GM18498 (cell line): ENCODE measurements at regions not wholly inside any gene's neighbourhood (a gene's known extent, or its start where the extent isn't known, plus 50 kb on each side); places are given as distances from the start of the nearest gene placed in this dataset.
"Not testable (repeated sequence)": the region's sequence is repeated elsewhere in the genome, so short reads cannot be mapped to it uniquely, and the experiment has no call there.

Source experiments
- ATAC-seq: cut with Tn5 transposase; IDR thresholded peaks from one replicate; pipeline ENCODE4 v1.9.1; 2021; ENCODE audit warnings: mild to moderate bottlenecking, moderate library complexity; ENCODE audit not compliant: unreplicated experiment

DNA sequence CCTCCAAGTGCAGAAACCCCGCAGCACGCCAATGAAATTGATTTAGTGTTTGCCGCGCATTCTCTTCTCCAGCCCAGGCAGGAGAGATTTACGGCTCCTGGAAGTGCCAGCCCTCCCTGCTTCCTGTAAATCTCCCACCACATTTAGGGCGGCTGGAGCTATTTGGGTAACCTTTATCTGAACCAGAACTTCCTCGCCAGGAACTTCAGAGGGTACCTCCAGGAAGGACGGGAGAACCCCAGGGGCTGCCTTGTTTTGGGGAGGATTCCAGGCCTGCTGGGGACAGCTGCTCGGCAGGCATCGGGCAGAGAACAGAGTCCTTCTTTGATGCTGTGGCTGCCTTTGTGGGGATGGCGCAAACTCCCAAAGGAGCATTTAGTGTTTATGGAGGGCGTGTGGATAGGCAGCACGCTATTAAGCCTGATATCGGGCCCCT, 122.0 kb upstream of the MYCN start:
- ATAC-seq, result no peak

DNA sequence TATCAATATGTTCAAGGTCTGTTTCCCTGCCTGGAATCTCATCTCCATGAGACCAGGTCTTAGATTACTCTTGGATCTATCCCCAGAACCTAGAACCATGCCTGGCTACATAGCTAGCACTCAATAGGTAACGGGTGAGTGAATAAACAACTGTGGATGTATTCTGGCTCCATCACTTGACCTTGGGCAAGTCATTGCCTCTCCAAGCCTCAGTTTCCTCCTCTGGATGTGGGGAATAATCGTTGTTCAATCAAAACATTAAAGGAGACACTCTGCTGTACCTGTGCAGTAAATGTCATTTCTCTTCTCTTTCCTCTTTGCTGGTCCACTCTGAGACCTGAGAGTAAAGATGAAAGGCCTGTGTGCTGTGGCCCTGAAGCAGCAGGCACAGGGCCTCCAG, 121.5 kb upstream of the MYCN start:
- no peak for ATAC-seq

DNA sequence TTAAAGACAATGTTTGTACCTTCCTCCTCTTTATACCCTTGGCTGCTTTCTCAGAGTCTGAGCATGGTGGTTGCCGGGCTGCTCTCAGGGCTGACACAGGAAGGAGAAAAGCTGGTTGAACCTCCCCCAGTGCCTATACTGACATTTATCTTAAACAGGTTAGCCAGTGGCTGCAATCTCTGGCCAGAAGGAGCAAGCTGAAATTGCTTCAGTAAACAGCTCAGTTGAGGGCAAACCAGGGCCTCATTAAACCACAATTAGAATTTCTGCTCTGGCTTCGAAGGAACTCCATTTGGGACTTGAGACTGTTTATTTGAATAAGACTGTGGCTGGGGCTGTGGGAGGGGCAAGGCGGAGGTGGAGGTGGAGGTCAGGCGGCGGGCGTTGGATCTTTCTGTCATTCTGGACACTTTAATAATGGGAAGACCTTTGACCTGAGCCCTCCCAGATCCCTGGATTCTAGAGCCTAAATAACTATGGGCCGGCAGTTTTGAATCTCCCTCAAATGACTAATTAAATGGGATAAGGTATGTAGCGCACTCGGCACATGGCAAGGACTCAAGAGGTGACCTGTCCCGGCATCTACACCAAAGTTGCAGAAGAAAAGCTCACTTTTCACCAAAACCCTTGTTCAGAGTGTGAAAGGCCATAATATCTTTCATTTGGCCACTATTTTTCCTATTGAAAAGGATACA, 120.6 kb upstream of the MYCN start:
- no peak for ATAC-seq

DNA sequence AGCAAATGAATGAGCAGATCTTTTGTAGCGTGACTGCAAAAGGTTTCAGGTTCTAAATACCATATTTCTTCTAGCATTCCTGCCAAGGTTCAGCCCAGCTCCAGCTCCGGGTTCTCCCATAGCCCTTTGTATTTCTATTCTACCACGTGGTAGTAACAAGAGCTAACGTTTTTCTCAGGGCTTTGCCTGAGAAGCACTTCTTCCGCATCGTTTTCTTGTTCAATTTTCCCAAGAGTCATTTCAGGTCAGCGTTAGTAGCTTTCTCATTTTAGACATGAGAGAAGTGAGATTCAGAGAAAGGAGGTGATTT, 120.1 kb upstream of the MYCN start:
- ATAC-seq, result no peak

DNA sequence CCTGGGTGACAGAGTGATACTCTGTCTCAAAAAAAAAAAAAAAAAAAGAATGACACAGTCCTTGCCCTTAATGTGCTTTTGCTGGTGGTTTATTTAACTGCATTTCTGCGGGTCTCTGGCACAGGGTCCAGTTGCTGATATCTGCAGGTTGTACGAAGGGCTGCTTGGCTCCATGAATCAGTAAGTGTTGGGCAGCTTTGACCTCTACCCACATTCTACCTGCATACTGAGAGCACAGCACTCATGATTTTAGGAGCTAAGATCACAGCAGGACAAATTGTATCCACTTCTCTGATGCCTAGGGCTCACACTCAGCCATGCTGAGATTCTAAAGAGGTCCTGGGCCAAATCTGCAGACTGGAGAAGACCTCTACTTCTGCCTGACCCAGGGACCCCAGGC, 119.4 kb upstream of the MYCN start:
- no peak for ATAC-seq

DNA sequence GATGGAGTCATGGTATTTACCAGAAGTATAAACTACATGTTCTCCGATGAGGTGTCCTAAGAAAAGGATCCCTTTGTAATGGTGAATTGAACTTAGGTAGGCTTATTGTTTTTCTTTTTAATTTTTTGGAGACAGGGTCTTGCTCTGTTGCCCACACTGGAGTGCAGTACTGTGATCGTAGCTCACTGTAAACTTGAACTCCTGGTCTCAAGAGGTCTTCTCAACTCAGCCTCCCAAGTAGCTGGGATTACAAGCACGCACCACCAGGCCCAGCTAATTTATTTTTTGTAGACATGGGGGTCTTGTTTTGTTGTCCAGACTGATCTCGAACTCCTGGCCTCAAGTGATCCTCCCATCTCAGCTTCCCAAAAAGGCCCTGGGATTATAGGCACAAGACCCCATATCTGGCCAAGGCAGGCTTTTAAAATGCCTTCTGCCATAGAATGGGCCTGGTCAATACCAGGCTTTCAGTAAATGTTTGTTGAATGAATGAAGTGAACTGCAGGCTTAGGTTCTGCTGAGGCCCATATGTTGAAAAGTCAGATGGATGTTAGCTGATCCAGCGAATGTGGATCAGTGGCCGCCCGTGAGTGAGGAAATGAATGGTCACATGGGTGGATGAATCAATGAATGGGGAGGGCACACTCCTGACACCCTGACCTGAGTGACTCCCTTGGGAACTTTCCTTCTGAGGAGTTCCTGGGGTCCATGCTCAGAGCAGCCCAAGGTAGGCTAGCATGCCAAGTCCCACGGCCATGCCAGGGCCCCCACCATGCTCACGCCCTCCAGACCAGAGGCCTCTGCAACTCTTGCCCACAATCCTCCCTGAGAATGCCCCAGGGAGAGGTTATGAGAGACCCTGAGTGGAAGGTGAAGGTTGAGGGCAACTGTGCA, 118.0 kb upstream of the MYCN start:
- ATAC-seq, result no peak

DNA sequence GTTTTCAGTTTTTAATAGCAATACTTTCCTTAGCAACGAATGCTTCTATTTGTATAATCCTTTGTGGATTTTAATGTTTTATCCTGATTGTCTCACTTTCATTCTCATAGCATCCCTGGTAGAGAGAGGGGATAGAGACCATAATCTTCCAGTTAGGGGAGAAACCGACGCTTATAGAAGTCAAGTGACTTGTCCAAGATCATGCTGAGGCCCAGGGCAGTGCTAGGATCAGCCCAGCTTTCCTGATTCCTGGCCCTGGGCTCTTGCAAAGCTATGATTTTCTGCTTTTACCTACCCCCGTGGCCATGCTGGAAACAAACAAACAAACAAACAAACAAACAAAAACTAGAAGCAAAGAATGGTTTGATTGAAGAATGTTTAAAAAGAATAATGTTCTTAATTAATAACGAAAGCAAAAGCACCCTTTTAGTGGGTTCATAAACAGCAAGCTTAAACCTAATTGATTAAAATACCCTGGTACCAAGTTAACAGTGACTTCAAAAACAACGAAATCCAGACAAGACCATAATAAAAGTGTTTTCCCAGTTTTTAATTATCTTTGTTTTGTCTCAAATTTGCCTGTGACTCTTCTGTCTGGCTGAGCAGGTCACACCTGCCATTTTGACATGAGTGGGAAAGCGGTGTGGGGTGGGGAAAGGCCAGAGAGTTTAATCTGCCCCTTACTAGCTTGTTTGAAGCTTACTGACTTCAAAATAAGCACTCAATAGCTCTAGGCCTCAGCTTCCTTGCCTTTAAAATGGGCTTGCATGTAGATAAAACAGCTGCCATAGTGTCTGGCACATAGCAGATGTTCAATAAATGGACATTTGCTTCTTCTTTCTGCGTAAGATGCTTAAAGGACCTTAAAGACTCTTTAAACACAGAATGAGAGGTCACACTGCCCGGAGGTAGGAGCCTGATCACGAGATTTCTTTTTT, 116.6 kb upstream of the MYCN start:
- ATAC-seq, result no peak

DNA sequence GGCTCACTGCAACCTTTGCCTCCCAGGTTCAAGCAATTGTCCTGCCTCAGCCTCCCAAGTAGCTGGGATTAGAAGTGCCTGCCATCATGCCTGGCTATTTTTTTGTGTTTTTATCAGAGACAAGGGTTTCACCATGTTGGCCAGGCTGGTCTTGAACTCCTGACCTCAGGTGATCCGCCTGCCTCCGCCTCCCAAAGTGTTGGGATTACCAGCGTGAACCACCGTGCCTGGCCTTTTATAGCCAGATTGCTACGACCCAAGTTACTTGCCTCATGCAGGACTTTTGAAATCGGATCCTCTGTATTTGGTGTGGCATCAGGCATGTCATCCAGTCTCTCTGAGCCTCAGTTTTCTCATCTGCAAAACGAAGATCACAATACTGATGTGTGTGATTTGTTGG, 115.9 kb upstream of the MYCN start:
- not testable (repeated sequence) for ATAC-seq

DNA sequence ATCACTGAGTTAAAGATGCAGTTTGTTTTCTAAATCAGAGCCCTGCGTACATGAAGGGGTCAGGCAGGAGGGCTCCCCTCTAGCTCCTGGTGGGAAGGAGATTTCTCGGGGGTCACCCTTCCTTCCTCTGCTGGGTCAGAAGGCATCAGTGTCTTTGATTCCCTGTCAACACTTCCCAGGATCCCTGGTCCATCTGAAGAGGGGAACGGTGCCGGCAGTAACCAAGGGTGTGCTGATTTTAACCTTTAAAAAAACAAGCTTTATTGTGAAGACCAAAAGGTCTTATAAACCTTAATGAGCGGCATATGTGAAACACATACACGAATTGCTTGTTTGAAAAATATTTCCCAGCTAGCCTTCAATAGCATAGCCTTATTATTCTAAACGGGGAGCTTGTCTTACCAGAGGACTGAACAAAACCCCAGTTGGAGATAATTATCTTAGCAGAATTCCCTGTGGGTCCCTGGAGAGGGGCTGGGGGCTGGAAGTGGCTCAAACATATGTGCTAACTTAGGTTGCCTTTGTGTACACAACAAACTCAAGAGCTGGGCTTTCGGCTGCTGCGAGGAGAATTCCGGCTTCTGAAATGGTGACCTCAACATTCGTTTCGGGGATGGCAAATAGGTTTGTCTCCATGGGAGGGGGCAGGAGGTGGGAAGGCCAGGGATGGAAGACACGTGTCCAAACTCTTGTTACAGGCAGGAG, 114.9 kb upstream of the MYCN start:
- no peak for ATAC-seq

DNA sequence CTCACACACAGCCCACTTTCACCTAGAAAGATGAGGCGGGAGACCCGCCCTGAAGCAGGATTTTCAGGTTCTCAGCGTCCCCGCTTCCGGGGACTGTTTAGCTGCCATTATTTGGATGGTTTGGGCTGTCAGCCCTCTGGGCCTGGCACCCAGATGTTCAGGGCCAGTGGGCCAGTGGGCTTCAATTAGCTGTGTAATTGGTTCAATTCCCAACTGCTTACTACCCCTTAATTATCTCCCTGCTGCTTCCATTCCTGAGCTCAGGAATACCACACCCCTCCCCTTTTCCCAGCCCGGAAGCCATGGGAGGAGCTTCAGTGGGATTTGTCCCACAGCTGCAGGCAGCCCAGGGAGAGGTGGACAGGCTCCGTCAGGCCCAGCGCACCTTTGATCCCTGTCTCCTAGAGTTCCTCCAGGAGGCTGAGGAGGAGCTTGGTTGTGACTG, 114.1 kb upstream of the MYCN start:
- no peak for ATAC-seq

DNA sequence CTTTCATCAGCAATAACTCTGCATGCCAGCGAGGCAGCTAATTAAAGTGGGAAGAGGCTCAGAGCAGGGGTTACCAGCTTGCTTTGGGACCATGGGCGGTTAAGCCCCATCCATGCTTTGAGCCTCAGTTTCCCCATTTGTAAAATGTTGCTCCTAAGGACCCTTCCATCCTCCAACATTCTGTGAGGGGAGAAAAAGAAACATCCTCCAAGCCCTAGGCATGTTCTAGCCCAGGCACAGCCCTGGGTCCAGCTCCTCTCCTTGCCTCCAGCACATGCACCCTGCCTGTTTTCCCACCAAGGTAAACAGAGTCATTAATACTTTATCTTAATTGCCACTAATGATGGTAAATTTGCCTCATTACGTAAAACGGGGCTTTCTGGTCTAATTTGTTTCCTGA, 113.3 kb upstream of the MYCN start:
- no peak for ATAC-seq

DNA sequence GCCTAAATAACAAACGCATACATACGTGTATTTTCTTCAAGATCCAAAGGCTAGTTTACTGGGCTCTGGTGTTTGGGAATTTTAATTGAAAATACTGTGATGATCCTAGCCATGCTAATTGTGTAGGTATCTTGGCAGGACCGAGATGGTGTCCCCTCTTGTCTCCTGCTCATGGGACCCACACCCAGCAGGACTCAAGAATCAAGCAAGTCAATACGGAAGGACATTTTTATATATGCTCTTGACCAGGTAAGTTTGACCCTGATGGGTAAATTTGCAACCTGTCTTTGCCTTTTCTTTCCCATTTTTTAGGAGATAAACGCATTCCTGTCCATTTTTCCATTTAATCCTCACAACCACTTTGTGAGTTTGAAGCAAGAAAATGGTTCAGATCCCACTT, 111.8 kb upstream of the MYCN start:
- ATAC-seq, result no peak

DNA sequence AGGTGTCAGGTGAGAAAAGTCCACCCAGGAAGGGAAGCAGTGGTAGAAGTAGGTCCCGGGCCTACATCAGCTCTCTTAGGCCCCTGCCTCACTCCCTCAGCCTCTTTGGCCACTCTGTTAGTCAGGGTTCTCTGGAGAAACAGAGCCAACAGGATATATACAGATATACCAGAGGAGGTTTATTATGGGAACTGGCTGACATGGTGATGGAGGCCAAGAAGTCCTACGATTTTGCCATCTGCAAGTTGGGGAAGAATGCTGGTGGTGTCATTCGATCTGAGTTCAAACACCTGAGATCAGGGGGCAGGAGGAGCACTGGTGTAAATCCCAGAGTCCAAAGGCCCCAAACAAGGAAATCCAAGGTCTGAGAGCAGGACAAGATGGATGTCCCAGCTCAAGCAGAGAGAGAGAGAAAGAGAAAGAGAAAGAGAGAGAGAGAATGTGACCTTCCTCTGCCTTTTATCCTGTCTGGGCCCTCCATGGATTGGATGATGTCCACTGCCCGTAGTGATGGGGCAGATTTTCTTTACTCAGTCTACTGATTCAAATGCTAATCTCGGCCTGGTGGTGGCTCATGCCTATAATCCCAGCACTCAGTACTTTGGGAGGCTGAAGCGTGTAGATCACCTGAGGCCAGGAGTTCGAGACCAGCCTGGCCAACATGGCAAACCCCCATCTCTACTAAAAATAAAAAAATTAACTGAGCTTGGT, 111.1 kb upstream of the MYCN start:
- no peak for ATAC-seq

DNA sequence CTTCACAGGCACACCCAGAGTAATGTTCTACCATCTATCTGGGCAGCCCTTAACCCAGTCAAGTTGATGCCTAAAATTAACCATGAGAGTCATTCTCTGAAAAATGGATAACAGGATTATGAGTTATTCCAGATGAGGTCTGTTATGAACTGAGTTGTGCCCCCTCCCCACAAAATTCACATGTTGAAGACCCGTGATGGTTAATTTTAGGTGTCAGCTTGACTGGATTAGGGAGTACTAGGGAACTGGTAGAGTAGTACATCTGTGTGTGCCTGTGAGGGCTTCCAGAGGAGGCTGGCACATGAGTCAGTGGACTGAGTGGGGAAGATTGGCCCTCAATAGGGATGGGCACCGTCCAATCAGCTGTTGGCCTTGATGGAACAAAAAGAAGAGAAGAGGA, 110.4 kb upstream of the MYCN start:
- no peak for ATAC-seq

DNA sequence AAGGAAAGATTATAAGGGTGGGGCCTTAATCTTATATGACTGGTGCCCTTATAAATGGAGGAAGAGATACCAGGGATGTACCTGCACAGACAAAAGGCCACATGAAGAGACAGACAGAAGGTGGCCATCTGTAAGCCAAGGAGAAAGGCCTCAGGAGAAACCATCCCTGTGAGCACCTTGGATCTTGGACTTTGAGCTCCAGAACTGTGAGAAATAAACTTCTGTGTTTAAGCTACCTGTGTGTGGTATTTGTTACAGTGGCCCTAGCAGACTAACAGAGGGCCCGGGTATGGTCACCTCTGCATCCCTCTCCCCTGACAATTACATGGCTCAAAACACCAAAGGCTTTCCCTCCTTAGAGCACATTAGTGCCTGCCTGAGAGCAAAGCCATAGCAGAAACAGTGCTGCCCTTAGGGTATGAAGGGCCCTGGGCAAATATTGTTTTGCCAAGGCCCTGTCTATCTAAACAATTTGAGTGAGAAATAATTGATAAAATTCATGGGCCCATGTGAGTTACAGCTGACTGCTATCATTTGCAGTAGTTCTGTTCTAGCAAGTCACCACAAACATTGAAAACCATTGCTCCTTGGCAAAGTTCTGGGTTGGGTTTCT, 109.3 kb upstream of the MYCN start:
- no peak for ATAC-seq

DNA sequence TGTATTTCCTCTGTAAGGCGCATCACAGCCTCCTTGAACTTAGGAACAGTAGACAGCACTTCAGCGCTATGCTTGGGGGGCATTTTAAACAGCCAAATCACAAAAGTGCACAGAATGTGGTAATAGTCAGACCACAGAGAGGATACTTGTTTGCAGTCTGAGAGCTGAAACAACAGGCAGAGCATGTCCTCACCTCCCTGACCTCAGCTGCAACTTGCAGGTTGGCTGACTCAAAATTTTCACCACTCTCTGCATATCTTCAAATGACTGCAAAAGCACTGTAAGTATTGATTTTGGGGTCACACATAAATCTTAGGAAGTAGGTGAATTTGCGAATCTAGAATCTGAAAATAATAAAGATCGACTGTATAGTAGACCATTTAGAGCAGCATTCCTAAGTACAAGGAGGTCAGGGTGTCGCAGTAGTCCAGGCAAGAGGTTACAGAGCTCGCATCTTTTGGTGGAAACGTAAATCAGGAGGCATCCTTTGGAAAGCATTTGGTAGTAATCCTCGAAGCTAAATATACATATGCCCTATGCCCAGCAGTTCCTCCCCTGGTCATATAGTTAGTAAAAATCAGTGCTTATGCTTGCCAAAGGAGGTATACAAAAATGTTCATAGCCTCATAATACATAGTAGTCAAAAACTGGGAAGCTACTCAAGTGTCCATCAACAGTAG, 108.2 kb upstream of the MYCN start:
- ATAC-seq, result no peak

DNA sequence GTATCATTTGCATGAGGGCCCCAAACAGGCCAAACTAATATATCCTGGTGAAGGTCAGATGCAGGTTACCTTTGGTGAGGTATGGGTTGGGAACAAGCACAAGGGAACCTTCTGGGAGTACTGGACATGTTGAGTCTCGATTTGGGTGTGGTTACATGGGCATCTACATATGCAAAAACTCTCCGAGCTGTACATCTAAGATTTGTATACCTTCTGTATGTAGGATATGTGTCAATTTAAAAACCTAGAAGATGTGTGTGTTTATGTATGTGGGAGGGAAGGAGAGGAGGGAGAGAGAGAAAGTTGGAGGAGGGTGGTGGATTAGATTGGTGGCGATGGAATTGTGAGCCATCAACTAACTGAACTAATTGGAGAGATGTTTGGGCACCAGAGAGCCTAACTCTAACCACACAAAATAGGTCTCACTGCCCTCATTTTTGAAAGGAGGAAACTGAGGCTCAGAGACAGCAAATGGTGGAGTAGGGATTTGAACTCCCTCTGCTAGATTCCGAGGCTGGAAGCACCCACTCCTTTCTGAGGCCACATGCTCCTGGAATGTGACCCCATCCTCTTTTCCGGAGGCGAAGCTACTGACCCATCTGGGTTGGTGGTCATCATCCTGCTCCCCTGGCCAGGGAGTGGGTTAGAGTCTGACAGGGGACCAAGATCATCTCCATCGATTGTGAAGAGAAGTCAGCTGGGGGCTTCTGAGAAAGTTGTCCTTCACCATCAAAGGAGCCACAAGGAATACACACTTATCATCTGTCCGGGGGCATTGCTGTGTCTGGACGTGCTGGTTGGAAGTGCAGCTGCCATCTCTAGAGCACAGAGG, 107.3 kb upstream of the MYCN start:
- no peak for ATAC-seq

DNA sequence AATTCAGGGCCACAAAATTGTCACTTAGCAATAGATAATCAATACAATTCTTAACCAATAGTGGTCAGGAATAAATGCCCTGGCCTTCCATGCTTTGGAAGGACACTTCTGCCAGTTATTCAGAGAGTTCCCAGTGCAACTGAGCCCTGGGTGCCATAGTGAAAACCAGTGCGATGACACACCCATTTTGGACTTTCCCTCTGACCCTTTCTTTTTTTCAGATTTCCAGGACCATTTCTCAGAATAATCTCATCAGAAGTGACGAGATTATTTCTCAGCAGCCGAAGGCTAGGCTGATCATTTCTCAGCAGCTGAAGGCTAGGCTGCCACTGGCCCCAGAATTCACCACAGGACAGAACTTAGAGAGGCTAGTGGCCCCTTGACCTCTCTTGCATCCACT, 106.6 kb upstream of the MYCN start:
- no peak for ATAC-seq
